Kidney (tissue), 13 donors: ENCODE measurements at regions not wholly inside any gene's neighbourhood (a gene's known extent, or its start where the extent isn't known, plus 50 kb on each side); places are given as distances from the start of the nearest gene placed in this dataset.

ENCODE experiments used
- DNase-seq, 5 donors: peaks; one replicate each; pipeline ENCODE4 v3.0.0-alpha.2; 2013 to 2020
- FAIRE-seq: peaks from 2 replicates; lab custom pipeline; 2012; peaks lifted over from hg19 to GRCh38; lab: Jason Lieb, UNC
- H3K27ac ChIP-seq, 2 donors: one replicate each; pipeline ENCODE4 v1.7.0; 2013; ENCODE audit warnings: low read depth in 2 of 2, low read length in 2 of 2, inconsistent platforms in 1 of 2
- H3K27me3 ChIP-seq: one replicate; pipeline ENCODE4 v1.7.1; 2013; ENCODE audit warnings: low read length, inconsistent platforms; ENCODE audit not compliant: control insufficient read depth, insufficient read depth
- H3K36me3 ChIP-seq, 3 donors: one replicate each; pipeline versions ENCODE4 v1.7.0 to v1.7.1; 2013; ENCODE audit warnings: low read length in 3 of 3, control low read depth in 1 of 3, inconsistent platforms in 1 of 3; ENCODE audit not compliant: insufficient read depth in 3 of 3, control insufficient read depth in 2 of 3
- H3K4me1 ChIP-seq, 3 donors: one replicate each; pipeline versions ENCODE4 v1.7.0 to v1.7.1; 2013; ENCODE audit warnings: low read length in 3 of 3, inconsistent platforms in 1 of 3, low read depth in 1 of 3; ENCODE audit not compliant: control insufficient read depth in 2 of 3, insufficient read depth in 2 of 3
- H3K4me3 ChIP-seq, 3 donors: one replicate each; pipeline versions ENCODE4 v1.7.0 to v1.8.1; 2013; ENCODE audit warnings: low read length in 3 of 3, control low read depth in 1 of 3, inconsistent platforms in 1 of 3
- H3K9ac ChIP-seq, 3 donors: one replicate each; pipeline versions ENCODE4 v1.7.0 to v1.7.1; 2013; ENCODE audit warnings: low read length in 3 of 3, control low read depth in 1 of 3, inconsistent platforms in 1 of 3
- H3K9me3 ChIP-seq, 3 donors: one replicate each; pipeline versions ENCODE4 v1.7.0 to v1.7.1; 2013; ENCODE audit warnings: low read length in 3 of 3, control low read depth in 1 of 3, inconsistent platforms in 1 of 3; ENCODE audit not compliant: control insufficient read depth in 2 of 3, insufficient read depth in 1 of 3
- intact Hi-C: fragments of 100-400 bp; cut with DNase I; formaldehyde crosslinking; loops from one replicate; pipeline ENCODE4 v1.11.1; 2022
- TF ChIP-seq, protein P1 (sequence below): IDR thresholded peaks from 3 replicates; pipeline ENCODE4 v1.5.1; 2012; ENCODE audit warnings: mild to moderate bottlenecking, moderate library complexity, borderline replicate concordance; ENCODE audit not compliant: insufficient read depth; ENCODE audit errors: extremely low read depth
- donor health status: control.
- donor health status: control.
- donor health status: control.
- donor health status: control.
- donor health status: control.
- donor health status: DM: yes; HTN: yes; CAD: no.
- donor health status: Normal renal cell carcinoma (clear cell type).

- no peaks in the 10 kb centered on the region for H3K9me3 ChIP-seq
- H3K36me3 ChIP-seq: no peaks in the 10 kb centered on the region
- H3K27me3 ChIP-seq: no peaks in the 10 kb centered on the region
- DNase-seq (peak in 2 of 5 donors; percentile 50 to 63), FAIRE-seq (no peak)
- H3K4me3 ChIP-seq: peak overlapping the region in 1 of 3 donors; percentile 54
- H3K27ac ChIP-seq: peak overlapping the region in 1 of 2 donors; percentile 15
- H3K9ac ChIP-seq: no peak overlapping the region
- H3K4me1 ChIP-seq: peaks cover 3 to 38% (median 13%) of the 10 kb centered on the region in 3 donors
- intact Hi-C loops: no loop called here
- TF ChIP-seq, protein P1, sequence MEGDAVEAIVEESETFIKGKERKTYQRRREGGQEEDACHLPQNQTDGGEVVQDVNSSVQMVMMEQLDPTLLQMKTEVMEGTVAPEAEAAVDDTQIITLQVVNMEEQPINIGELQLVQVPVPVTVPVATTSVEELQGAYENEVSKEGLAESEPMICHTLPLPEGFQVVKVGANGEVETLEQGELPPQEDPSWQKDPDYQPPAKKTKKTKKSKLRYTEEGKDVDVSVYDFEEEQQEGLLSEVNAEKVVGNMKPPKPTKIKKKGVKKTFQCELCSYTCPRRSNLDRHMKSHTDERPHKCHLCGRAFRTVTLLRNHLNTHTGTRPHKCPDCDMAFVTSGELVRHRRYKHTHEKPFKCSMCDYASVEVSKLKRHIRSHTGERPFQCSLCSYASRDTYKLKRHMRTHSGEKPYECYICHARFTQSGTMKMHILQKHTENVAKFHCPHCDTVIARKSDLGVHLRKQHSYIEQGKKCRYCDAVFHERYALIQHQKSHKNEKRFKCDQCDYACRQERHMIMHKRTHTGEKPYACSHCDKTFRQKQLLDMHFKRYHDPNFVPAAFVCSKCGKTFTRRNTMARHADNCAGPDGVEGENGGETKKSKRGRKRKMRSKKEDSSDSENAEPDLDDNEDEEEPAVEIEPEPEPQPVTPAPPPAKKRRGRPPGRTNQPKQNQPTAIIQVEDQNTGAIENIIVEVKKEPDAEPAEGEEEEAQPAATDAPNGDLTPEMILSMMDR: no peak
These were observed 61.1 kb upstream of the CIBAR2 start for GRCh38 chr16:85173146-85173980.

DNA sequence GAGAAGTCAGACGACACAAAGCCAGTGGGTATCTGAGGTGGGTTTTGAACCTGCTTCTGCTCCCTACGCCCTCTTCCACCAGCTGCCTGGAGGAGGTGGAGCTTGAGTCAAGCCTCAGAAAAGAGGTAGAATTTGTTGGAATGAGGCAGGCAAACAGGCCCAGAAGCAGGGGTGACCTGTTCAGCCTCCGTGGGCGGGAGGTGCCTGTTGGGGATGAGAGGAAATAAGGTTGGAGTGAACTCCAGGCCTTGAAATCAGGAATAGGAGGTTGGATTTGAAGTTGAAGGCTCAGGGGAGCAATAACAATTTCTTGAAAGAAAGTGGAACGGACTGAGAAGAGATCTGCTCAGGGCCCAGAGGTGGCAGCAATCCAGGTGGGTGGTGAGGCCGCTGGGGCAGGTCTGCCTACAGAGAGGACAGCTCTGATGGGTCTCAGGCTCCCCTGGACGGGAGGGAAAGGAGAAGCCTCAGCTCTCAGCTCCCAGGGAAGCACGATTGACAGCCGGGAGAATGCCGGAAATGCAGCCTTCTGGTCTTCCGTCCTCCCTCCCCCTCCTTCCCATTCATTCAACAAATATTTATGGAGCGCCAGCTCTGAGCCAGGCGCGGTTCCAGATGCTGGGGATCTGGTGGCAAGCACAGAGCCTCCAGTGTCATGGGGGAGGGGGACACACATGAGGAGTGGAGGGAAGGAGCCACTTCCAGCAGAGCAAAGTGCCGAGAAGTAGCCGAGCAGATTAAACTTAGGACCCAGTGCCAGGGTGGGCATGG lies 61.9 kb upstream of the CIBAR2 start:
- DNase-seq (peak in 4 of 5 donors; percentile 62 to 86 (median 72)), FAIRE-seq (no peak)
- Histone ChIP-seq H3K36me3 (no peaks in the 10 kb centered on the region), H3K27ac (peak overlapping the region in 1 of 2 donors; percentile 8), H3K4me3 (no peak overlapping the region), H3K9me3 (no peaks in the 10 kb centered on the region), H3K9ac (no peak overlapping the region), H3K27me3 (no peaks in the 10 kb centered on the region), H3K4me1 (peaks cover 3 to 36% (median 13%) of the 10 kb centered on the region in 3 donors)
- TF ChIP-seq, protein P1: no peak
- intact Hi-C loops: no loop called here

GRCh38 chr16:85174871-85175723 lies 62.8 kb upstream of the CIBAR2 start:
- Histone ChIP-seq H3K27ac (no peak overlapping the region), H3K27me3 (no peaks in the 10 kb centered on the region), H3K9ac (no peak overlapping the region), H3K4me3 (no peak overlapping the region), H3K9me3 (no peaks in the 10 kb centered on the region), H3K36me3 (no peaks in the 10 kb centered on the region), H3K4me1 (peaks cover 3 to 36% (median 13%) of the 10 kb centered on the region in 3 donors)
- TF ChIP-seq, protein P1: no peak
- intact Hi-C loops: no loop called here
- DNase-seq (peak in 1 of 5 donors; percentile 67), FAIRE-seq (no peak)
